Lower lobe of right lung (tissue), 2 donors: ENCODE measurements at regions not wholly inside any gene's neighbourhood (a gene's known extent, or its start where the extent isn't known, plus 50 kb on each side); places are given as distances from the start of the nearest gene placed in this dataset.

Source experiments
- ATAC-seq, 2 donors: fragments of 200-7000 bp; cut with Tn5 transposase; one replicate each; pipeline ENCODE4 v1.9.1; 2020 to 2022; ENCODE audit warnings: mild to moderate bottlenecking in 2 of 2, moderate library complexity in 2 of 2
- DNase-seq: peaks from one replicate; pipeline ENCODE4 v3.0.0-alpha.2; 2020
- H3K27ac ChIP-seq: fragments of 200-600 bp; one replicate; pipeline ENCODE4 v1.8.0; 2022
- H3K27me3 ChIP-seq: fragments of 200-600 bp; one replicate; pipeline ENCODE4 v1.8.0; 2022; ENCODE audit warnings: low read depth
- H3K36me3 ChIP-seq: fragments of 200-600 bp; one replicate; pipeline ENCODE4 v1.8.0; 2022; ENCODE audit warnings: mild to moderate bottlenecking
- H3K4me1 ChIP-seq: fragments of 200-600 bp; one replicate; pipeline ENCODE4 v1.8.0; 2022
- H3K4me3 ChIP-seq: fragments of 200-600 bp; one replicate; pipeline ENCODE4 v1.8.0; 2022; ENCODE audit warnings: mild to moderate bottlenecking
- H3K9me3 ChIP-seq: fragments of 200-600 bp; one replicate; pipeline ENCODE4 v1.8.0; 2022
- CTCF ChIP-seq: fragments of 200-600 bp; IDR thresholded peaks from one replicate; pipeline ENCODE4 v1.8.0; 2022; ENCODE audit warnings: antibody characterized with exemption, mild to moderate bottlenecking
- intact Hi-C: fragments of 100-400 bp; cut with DNase I; formaldehyde crosslinking; loops from one replicate; pipeline ENCODE4 v1.11.0; 2022
- donor health status: DM: no; HTN: yes; CAD: no; lungs with severe emphysema.

- Histone ChIP-seq H3K4me1 (no peaks in the 10 kb centered on the region), H3K9me3 (no peaks in the 10 kb centered on the region), H3K4me3 (no peak overlapping the region), H3K36me3 (no peaks in the 10 kb centered on the region), H3K27me3 (no peaks in the 10 kb centered on the region), H3K27ac (no peak overlapping the region)
- intact Hi-C loops = no loop called here
- no peak for DNase-seq
- no peak for ATAC-seq
- no peak for TF ChIP-seq CTCF
These were observed 1154.8 kb upstream of the CDH18 start for GRCh38 chr5:21142791-21143190.

GRCh38 chr5:21140987-21141386 lies 1153.0 kb upstream of the CDH18 start:
- Histone ChIP-seq H3K9me3 (no peaks in the 10 kb centered on the region), H3K36me3 (no peaks in the 10 kb centered on the region), H3K4me3 (no peak overlapping the region), H3K4me1 (no peaks in the 10 kb centered on the region), H3K27me3 (no peaks in the 10 kb centered on the region), H3K27ac (no peak overlapping the region)
- ATAC-seq (no peak), DNase-seq (no peak)
- TF ChIP-seq CTCF = no peak
- intact Hi-C loops = no loop called here

GRCh38 chr5:21126236-21126635 lies 1138.2 kb upstream of the CDH18 start:
- TF ChIP-seq CTCF = no peak
- no peak for ATAC-seq
- intact Hi-C loops = no loop called here
- Histone ChIP-seq H3K27ac (no peak overlapping the region), H3K4me1 (no peaks in the 10 kb centered on the region), H3K36me3 (no peaks in the 10 kb centered on the region), H3K4me3 (no peak overlapping the region), H3K9me3 (no peaks in the 10 kb centered on the region), H3K27me3 (no peaks in the 10 kb centered on the region)
- no peak for DNase-seq

GRCh38 chr5:21125238-21125983 lies 1137.4 kb upstream of the CDH18 start:
- H3K4me1 ChIP-seq = no peaks in the 10 kb centered on the region
- H3K27me3 ChIP-seq = no peaks in the 10 kb centered on the region
- intact Hi-C loops = no loop called here
- no peak for TF ChIP-seq CTCF
- H3K36me3 ChIP-seq = no peaks in the 10 kb centered on the region
- no peak for DNase-seq
- no peak overlapping the region for H3K4me3 ChIP-seq
- no peak overlapping the region for H3K27ac ChIP-seq
- ATAC-seq = no peak
- H3K9me3 ChIP-seq = no peaks in the 10 kb centered on the region

- Histone ChIP-seq H3K9me3 (no peaks in the 10 kb centered on the region), H3K27me3 (no peaks in the 10 kb centered on the region), H3K4me3 (no peak overlapping the region), H3K4me1 (no peaks in the 10 kb centered on the region), H3K27ac (no peak overlapping the region), H3K36me3 (no peaks in the 10 kb centered on the region)
- no peak for TF ChIP-seq CTCF
- intact Hi-C loops = no loop called here
- ATAC-seq = no peak
- DNase-seq = no peak
These were observed 1133.2 kb upstream of the CDH18 start for GRCh38 chr5:21121213-21121612.
